ENCODE measurements at regions not wholly inside any gene's neighbourhood (a gene's known extent, or its start where the extent isn't known, plus 50 kb on each side); places are given as distances from the start of the nearest gene placed in this dataset.
A peak's percentile ranks its signal among the peaks of the same experiment; 100 is the strongest.

- H3K4me3 ChIP-seq (ENCODE audit: low read depth in 2 of 2, low read length in 2 of 2), result no peak overlapping the region
- H3K4me1 ChIP-seq (ENCODE audit: control insufficient read depth, insufficient read depth, low read length), result peaks cover 9% of the 10 kb centered on the region
- in situ Hi-C loops (cut with HindIII; ENCODE audit: low pct_unique_long_range_greater_than_20kb, low sequenced_read_pairs) (no loop called here), intact Hi-C loops (cut with micrococcal nuclease; ENCODE audit: unreplicated experiment) (loop anchor here (1.0 kb wide), 1 partner anchor 225 kb away; no protein-coding TSS in a partner anchor)
- TF ChIP-seq TCF7L2 (IDR thresholded peaks at IDR 0.05; ENCODE audit: low read depth, low read length), result no peak
- TF ChIP-seq REST (IDR thresholded peaks at IDR 0.05; ENCODE audit: insufficient read depth in 1 of 2, low read depth in 2 of 2, low read length in 1 of 2), result no peak
- no peak for TF ChIP-seq POLR2AphosphoS5 (IDR thresholded peaks at IDR 0.05; ENCODE audit: low read depth, low read length)
- TF ChIP-seq CTCF (IDR thresholded peaks at IDR 0.05), result no peak
- no peak for TF ChIP-seq SIN3A (IDR thresholded peaks at IDR 0.05; ENCODE audit: borderline replicate concordance, insufficient read depth, low read depth, low read length)
- ATAC-seq (no peak), DNase-seq (ENCODE audit: low read depth, low spot score) (no peak)
- H3K27ac ChIP-seq (ENCODE audit: low read length), result no peak overlapping the region
- no peaks in the 10 kb centered on the region for H3K36me3 ChIP-seq (ENCODE audit: control insufficient read depth, insufficient read depth, low read length)
- ChIA-PET POLR2A (no interaction called here), CTCF (interaction anchor here (1.2 kb wide), 1 partner anchor 20 kb away, joined by 3 read pairs; no protein-coding TSS in a partner anchor)
- BruUV-seq (replicated peaks), result no TSS peak
- H3K9me3 ChIP-seq (ENCODE audit: control insufficient read depth, insufficient read depth, low read depth, low read length), result no peaks in the 10 kb centered on the region
- no peaks in the 10 kb centered on the region for H3K27me3 ChIP-seq (ENCODE audit: control insufficient read depth, insufficient read depth, low read length)
Observed at GRCh38 chr21:17903929-17904639, 84.9 kb upstream of the C21orf91 start.

- Histone ChIP-seq H3K27me3 (ENCODE audit: control insufficient read depth, insufficient read depth, low read length) (no peaks in the 10 kb centered on the region), H3K4me3 (ENCODE audit: low read depth in 2 of 2, low read length in 2 of 2) (no peak overlapping the region), H3K9me3 (ENCODE audit: control insufficient read depth, insufficient read depth, low read depth, low read length) (no peaks in the 10 kb centered on the region), H3K4me1 (ENCODE audit: control insufficient read depth, insufficient read depth, low read length) (peaks cover 9% of the 10 kb centered on the region), H3K27ac (ENCODE audit: low read length) (no peak overlapping the region), H3K36me3 (ENCODE audit: control insufficient read depth, insufficient read depth, low read length) (no peaks in the 10 kb centered on the region)
- POLR2A ChIA-PET, result no interaction called here
- intact Hi-C loops (cut with micrococcal nuclease; ENCODE audit: unreplicated experiment) (loop anchor here (1.0 kb wide), 1 partner anchor 224 kb away; no protein-coding TSS in a partner anchor), in situ Hi-C loops (cut with HindIII; ENCODE audit: low pct_unique_long_range_greater_than_20kb, low sequenced_read_pairs) (no loop called here)
- ATAC-seq (peak; percentile 70; the same call in 1 of the 2 replicates), DNase-seq (ENCODE audit: low read depth, low spot score) (no peak)
- no TSS peak for BruUV-seq (replicated peaks)
- TF ChIP-seq TCF7L2 (IDR thresholded peaks at IDR 0.05; ENCODE audit: low read depth, low read length), result no peak
- no peak for TF ChIP-seq SIN3A (IDR thresholded peaks at IDR 0.05; ENCODE audit: borderline replicate concordance, insufficient read depth, low read depth, low read length)
- TF ChIP-seq REST (IDR thresholded peaks at IDR 0.05; ENCODE audit: insufficient read depth in 1 of 2, low read depth in 2 of 2, low read length in 1 of 2), result no peak
- no peak for TF ChIP-seq POLR2AphosphoS5 (IDR thresholded peaks at IDR 0.05; ENCODE audit: low read depth, low read length)
- 0 out of 2 replicates have a peak, but pooled peaks have one; percentile 3 for TF ChIP-seq CTCF (IDR thresholded peaks at IDR 0.05)
- CTCF ChIA-PET, result interaction anchor here (1.2 kb wide), 1 partner anchor 21 kb away, joined by 3 read pairs; no protein-coding TSS in a partner anchor
Observed at GRCh38 chr21:17903029-17903806, 84.1 kb upstream of the C21orf91 start.
